Astrocyte (in vitro differentiated cells and primary cell): ENCODE measurements at regions not wholly inside any gene's neighbourhood (a gene's known extent, or its start where the extent isn't known, plus 50 kb on each side); places are given as distances from the start of the nearest gene placed in this dataset.
A peak's percentile ranks its signal among the peaks of the same experiment; 100 is the strongest.

Experiments
- DNase-seq: peaks from one replicate; pipeline ENCODE4 v3.0.0-alpha.2; 2010; ENCODE audit warnings: low read depth
- FAIRE-seq: peaks from 2 replicates; lab custom pipeline; 2011; peaks lifted over from hg19 to GRCh38; lab: Jason Lieb, UNC
- H2AFZ ChIP-seq: 2 replicates; pipeline ENCODE4 v1.6.0; 2012; ENCODE audit warnings: low read depth, low read length, inconsistent platforms
- H3K27ac ChIP-seq: 2 replicates; pipeline ENCODE4 v1.5.1; 2011; ENCODE audit warnings: low read depth, low read length, inconsistent platforms
- H3K27me3 ChIP-seq: 2 replicates; pipeline ENCODE4 v1.6.0; 2011; ENCODE audit warnings: low read length, inconsistent platforms; ENCODE audit not compliant: insufficient read depth
- H3K36me3 ChIP-seq: 2 replicates; pipeline ENCODE4 v1.5.1; 2011; ENCODE audit warnings: low read length, inconsistent platforms; ENCODE audit not compliant: insufficient read depth
- H3K4me1 ChIP-seq: 2 replicates; pipeline ENCODE4 v1.5.1; 2011; ENCODE audit warnings: low read length, inconsistent platforms; ENCODE audit not compliant: insufficient read depth
- H3K4me2 ChIP-seq: 2 replicates; pipeline ENCODE4 v1.6.0; 2012; ENCODE audit warnings: low read length, inconsistent platforms
- H3K4me3 ChIP-seq: 2 replicates; pipeline ENCODE4 v1.5.1; 2011; ENCODE audit warnings: low read depth, mild to moderate bottlenecking, low read length, inconsistent platforms; ENCODE audit not compliant: insufficient read depth
- H3K79me2 ChIP-seq: 2 replicates; pipeline ENCODE4 v1.6.0; 2012; ENCODE audit warnings: mild to moderate bottlenecking, low read length, inconsistent platforms; ENCODE audit not compliant: insufficient read depth
- H3K9ac ChIP-seq: 2 replicates; pipeline ENCODE4 v1.6.0; 2012; ENCODE audit warnings: mild to moderate bottlenecking, low read length, inconsistent platforms
- H3K9me3 ChIP-seq: 2 replicates; pipeline ENCODE4 v1.5.1; 2012; ENCODE audit warnings: low read depth, mild to moderate bottlenecking, low read length, inconsistent platforms; ENCODE audit not compliant: insufficient read depth
- H4K20me1 ChIP-seq: 2 replicates; pipeline ENCODE4 v1.6.0; 2012; ENCODE audit warnings: low read length, inconsistent platforms; ENCODE audit not compliant: insufficient read depth
- H3K27ac Mint-ChIP-seq: one replicate; pipeline ENCODE4 v1.8.0; 2021; ENCODE audit warnings: mild to moderate bottlenecking, mixed read lengths; ENCODE audit not compliant: unreplicated experiment
- H3K27me3 Mint-ChIP-seq: one replicate; pipeline ENCODE4 v1.8.0; 2021; ENCODE audit warnings: low read depth, mixed read lengths; ENCODE audit not compliant: unreplicated experiment
- H3K36me3 Mint-ChIP-seq: one replicate; pipeline ENCODE4 v1.8.0; 2021; ENCODE audit warnings: low read depth, mixed read lengths; ENCODE audit not compliant: unreplicated experiment
- H3K4me1 Mint-ChIP-seq: one replicate; pipeline ENCODE4 v1.8.0; 2021; ENCODE audit warnings: low read depth, mixed read lengths; ENCODE audit not compliant: unreplicated experiment
- H3K4me3 Mint-ChIP-seq: one replicate; pipeline ENCODE4 v1.8.0; 2021; ENCODE audit warnings: mild to moderate bottlenecking, moderate library complexity, mixed read lengths; ENCODE audit not compliant: unreplicated experiment
- H3K9me3 Mint-ChIP-seq: one replicate; pipeline ENCODE4 v1.8.0; 2021; ENCODE audit warnings: mild to moderate bottlenecking, mixed read lengths; ENCODE audit not compliant: unreplicated experiment
- CTCF ChIP-seq: IDR thresholded peaks from 2 replicates; pipeline ENCODE4 v1.5.1; 2011; ENCODE audit warnings: low read depth, mild to moderate bottlenecking, inconsistent platforms, low read length, moderate library complexity; ENCODE audit not compliant: insufficient read depth
- EZH2 ChIP-seq: IDR thresholded peaks from 2 replicates; pipeline ENCODE4 v1.6.1; 2012; ENCODE audit warnings: mild to moderate bottlenecking, low read length, inconsistent platforms; ENCODE audit not compliant: insufficient read depth

GRCh38 chr3:115488409-115488808, 134.9 kb upstream of the GAP43 start:
- no peak overlapping the region for H3K4me2 ChIP-seq
- Mint-ChIP-seq H3K4me1 (no peaks in the 10 kb centered on the region), H3K27me3 (peaks cover 4% of the 10 kb centered on the region), H3K4me3 (no peak overlapping the region), H3K36me3 (no peaks in the 10 kb centered on the region), H3K9me3 (no peaks in the 10 kb centered on the region), H3K27ac (no peak overlapping the region)
- no peak for FAIRE-seq
- H2AFZ ChIP-seq = no peak overlapping the region
- no peaks in the 10 kb centered on the region for H3K9me3 ChIP-seq
- H3K79me2 ChIP-seq = no peaks in the 10 kb centered on the region
- TF ChIP-seq CTCF = no peak
- no peak for TF ChIP-seq EZH2
- H3K27me3 ChIP-seq = no peaks in the 10 kb centered on the region
- no peak overlapping the region for H3K4me3 ChIP-seq
- H3K36me3 ChIP-seq = no peaks in the 10 kb centered on the region
- H3K9ac ChIP-seq = no peak overlapping the region
- H3K4me1 ChIP-seq = no peaks in the 10 kb centered on the region
- H3K27ac ChIP-seq = no peak overlapping the region
- no peak for DNase-seq
- H4K20me1 ChIP-seq = no peaks in the 10 kb centered on the region

- Mint-ChIP-seq H3K27me3 (no peaks in the 10 kb centered on the region), H3K36me3 (peaks cover 3% of the 10 kb centered on the region), H3K4me1 (peaks cover 8% of the 10 kb centered on the region), H3K4me3 (no peak overlapping the region), H3K9me3 (peaks cover 11% of the 10 kb centered on the region), H3K27ac (no peak overlapping the region)
- DNase-seq (no peak), FAIRE-seq (peak; percentile 39)
- H3K4me2 ChIP-seq = no peak overlapping the region
- no peak overlapping the region for H2AFZ ChIP-seq
- H3K4me3 ChIP-seq = no peak overlapping the region
- no peak overlapping the region for H3K9ac ChIP-seq
- H3K27ac ChIP-seq = no peak overlapping the region
- H3K36me3 ChIP-seq = no peaks in the 10 kb centered on the region
- TF ChIP-seq EZH2 = no peak
- H4K20me1 ChIP-seq = no peaks in the 10 kb centered on the region
- H3K27me3 ChIP-seq = no peaks in the 10 kb centered on the region
- peaks cover 4% of the 10 kb centered on the region for H3K9me3 ChIP-seq
- no peaks in the 10 kb centered on the region for H3K79me2 ChIP-seq
- no peaks in the 10 kb centered on the region for H3K4me1 ChIP-seq
These were observed 128.5 kb upstream of the GAP43 start for GRCh38 chr3:115494826-115495225.

GRCh38 chr3:115498421-115498820, 124.9 kb upstream of the GAP43 start:
- H3K4me1 Mint-ChIP-seq = peaks cover 8% of the 10 kb centered on the region
- H3K9me3 Mint-ChIP-seq = peaks cover 11% of the 10 kb centered on the region
- DNase-seq (no peak), FAIRE-seq (no peak)
- Histone ChIP-seq H3K27ac (no peak overlapping the region), H3K4me1 (no peaks in the 10 kb centered on the region), H3K4me2 (no peak overlapping the region), H3K27me3 (no peaks in the 10 kb centered on the region), H3K36me3 (no peaks in the 10 kb centered on the region), H4K20me1 (no peaks in the 10 kb centered on the region), H3K9me3 (peaks cover 4% of the 10 kb centered on the region), H2AFZ (no peak overlapping the region), H3K4me3 (no peak overlapping the region), H3K79me2 (no peaks in the 10 kb centered on the region), H3K9ac (no peak overlapping the region)
- no peak for TF ChIP-seq EZH2
- no peak for TF ChIP-seq CTCF
- H3K27ac Mint-ChIP-seq = no peak overlapping the region
- H3K36me3 Mint-ChIP-seq = peaks cover 3% of the 10 kb centered on the region
- H3K4me3 Mint-ChIP-seq = no peak overlapping the region
- H3K27me3 Mint-ChIP-seq = peaks cover 2% of the 10 kb centered on the region
